ENCODE measurements at regions not wholly inside any gene's neighbourhood (a gene's known extent, or its start where the extent isn't known, plus 50 kb on each side); places are given as distances from the start of the nearest gene placed in this dataset.
A peak's percentile ranks its signal among the peaks of the same experiment; 100 is the strongest.
"Not testable (repeated sequence)": the region's sequence is repeated elsewhere in the genome, so short reads cannot be mapped to it uniquely, and the experiment has no call there.

DNA sequence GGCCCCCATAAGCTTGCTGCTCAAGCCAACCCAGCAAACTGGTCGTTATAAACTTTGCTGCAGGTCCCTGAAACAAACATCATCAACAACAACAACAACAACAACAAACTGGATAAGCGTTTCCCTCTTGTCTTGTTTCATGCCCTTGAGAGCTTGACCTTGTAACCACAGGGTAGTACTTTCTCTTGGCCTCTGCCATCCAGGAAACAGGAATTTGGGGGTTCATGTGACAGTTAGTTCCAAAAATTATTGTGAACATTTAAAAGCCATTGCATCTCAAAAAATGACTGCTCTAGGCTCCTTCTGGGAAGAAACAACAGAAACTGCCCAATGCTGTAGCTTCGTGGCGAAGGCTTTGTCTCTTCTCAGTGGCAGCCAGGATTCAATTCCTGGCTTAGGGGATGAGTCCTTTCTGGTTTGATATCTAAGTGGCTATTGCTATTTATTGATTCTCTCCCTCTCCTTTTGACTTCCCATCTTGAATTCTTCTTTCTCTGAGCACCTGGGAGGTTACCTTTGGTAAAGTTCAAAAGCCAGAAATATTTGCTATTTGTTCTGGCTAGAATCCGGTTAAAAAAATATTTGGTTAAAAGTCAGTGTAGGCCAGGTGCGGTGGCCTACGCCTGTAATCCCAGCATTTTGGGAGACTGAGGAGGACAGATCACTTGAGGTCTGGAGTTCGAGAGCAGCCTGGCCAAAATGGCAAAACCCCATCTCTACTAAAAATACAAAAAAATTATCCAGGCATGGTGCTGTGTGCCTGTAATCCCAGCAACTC is 52.0 kb upstream of the CPM start:
- H3K4me1 ChIP-seq, result peaks cover 9% of the 10 kb centered on the region; the same call in 1 of the 2 replicates
- peak overlapping the region; percentile 12; the same call in 1 of the 2 replicates for H3K4me2 ChIP-seq
- H3K27me3 ChIP-seq, result no peaks in the 10 kb centered on the region
- H4K20me1 ChIP-seq, result no peaks in the 10 kb centered on the region
- H3K9me3 ChIP-seq, result peaks cover 47% of the 10 kb centered on the region
- H3K4me3 ChIP-seq, result no peak overlapping the region
- no peak overlapping the region for H3K9ac ChIP-seq
- no peak for TF ChIP-seq Cebpa-rat (IDR thresholded peaks at IDR 0.05)
- H3K36me3 ChIP-seq, result no peaks in the 10 kb centered on the region
- H3K27ac ChIP-seq, result no peak overlapping the region

DNA sequence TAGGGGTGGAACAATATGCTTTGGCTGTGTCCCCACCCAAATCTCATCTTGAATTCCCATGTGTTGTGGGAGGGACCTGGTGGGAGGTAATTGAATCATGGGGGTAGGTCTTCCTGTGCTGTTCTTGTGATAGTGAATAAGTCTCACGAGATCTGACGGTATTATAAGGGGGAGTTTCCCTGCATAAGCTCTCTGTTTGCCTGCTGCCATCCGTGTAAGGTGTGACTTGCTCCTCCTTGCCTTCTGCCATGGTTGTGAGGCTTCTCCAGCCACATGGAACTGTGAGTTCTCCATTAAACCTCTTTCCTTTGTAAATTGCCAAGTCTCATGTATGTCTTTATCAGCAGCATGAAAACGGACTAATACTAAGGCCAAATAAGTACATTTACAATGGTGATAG is 64.6 kb upstream of the CPM start:
- H3K9ac ChIP-seq, H3K27ac ChIP-seq, H3K4me3 ChIP-seq, H3K36me3 ChIP-seq, H3K27me3 ChIP-seq, H4K20me1 ChIP-seq, H3K4me2 ChIP-seq, H3K4me1 ChIP-seq: not testable (repeated sequence)
- H3K9me3 ChIP-seq, result peaks cover 29% of the 10 kb centered on the region

DNA sequence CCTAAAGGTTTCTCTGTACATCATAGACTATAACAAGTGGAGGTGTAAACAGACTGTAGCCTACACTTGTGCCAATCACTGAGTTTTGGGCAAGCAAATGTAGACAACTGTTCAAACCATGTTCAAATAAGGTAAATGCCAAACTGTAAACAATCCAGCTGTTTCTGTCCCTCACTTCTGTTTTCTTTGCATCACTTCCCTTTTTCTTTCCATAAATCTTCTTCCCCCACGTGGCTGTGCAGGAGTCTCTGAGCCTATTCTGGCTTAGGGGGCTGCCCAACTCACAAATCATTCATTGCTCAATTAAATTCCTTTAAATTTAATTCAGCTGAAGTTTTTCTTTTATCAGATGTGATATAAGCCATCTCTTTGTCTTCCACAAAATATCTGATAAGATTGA is 65.1 kb upstream of the CPM start:
- no peak overlapping the region for H3K4me2 ChIP-seq
- no peak for TF ChIP-seq Cebpa-rat (IDR thresholded peaks at IDR 0.05)
- H3K36me3 ChIP-seq, result no peaks in the 10 kb centered on the region
- no peaks in the 10 kb centered on the region for H3K27me3 ChIP-seq
- H4K20me1 ChIP-seq, result no peaks in the 10 kb centered on the region
- no peak overlapping the region for H3K27ac ChIP-seq
- H3K9ac ChIP-seq, result no peak overlapping the region
- no peak overlapping the region for H3K4me3 ChIP-seq
- no peaks in the 10 kb centered on the region for H3K4me1 ChIP-seq
- peaks cover 29% of the 10 kb centered on the region for H3K9me3 ChIP-seq

DNA sequence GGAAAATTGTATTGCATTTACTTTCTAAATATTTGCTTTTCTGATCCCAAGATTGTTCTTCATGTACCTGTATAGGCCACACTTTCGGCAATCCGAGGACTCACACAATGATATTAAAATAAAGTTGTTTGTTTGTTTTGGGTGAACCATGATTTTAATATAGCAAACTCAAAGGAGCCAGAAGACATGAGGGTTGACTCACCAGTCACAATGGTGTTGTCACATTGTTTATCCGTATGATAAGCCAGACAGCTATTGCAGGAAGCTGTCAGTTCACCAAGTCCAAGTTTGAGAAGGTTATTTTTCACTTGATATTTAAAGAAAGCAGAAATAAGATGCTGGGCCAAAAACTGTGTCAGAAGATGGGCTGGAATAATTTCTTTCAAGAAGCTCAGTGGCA is 67.1 kb upstream of the CPM start:
- no peaks in the 10 kb centered on the region for H3K4me1 ChIP-seq
- no peak overlapping the region for H3K9ac ChIP-seq
- H3K4me2 ChIP-seq, result no peak overlapping the region

DNA sequence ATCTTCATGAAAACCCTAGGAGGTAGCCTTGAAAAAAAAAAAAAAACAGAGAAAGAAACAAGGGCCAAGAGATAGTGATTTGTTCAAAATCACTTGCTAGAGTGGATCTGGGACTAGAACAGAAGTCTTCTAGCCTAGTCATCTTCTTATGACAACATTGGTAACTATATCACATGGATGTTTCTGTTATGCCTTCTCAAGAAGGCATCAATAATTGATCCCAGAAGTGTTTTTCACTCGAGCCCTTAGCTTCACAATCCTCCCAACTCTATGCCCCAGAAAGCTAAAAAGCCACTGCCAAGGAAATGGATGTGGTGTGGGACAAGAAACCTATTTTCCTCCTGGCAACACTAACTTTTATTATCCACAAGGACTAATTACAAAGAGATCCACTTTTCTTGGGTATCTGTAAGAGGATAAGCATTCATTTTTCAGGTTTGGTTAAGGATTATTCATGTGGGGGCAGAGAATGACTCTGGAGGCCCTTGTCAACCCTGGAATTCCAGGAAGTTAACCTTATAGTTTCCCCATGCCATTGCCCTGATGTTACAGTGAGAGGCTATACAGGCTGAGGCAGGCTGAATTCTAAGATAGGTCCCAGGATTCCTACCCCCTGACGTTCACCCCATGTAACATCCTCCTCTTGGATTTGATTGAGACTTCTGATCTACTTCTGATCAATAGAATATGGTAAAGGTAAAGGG is 67.7 kb upstream of the CPM start:
- H4K20me1 ChIP-seq, result no peaks in the 10 kb centered on the region
- no peak for TF ChIP-seq Cebpa-rat (IDR thresholded peaks at IDR 0.05)
- H3K36me3 ChIP-seq, result no peaks in the 10 kb centered on the region
- H3K4me1 ChIP-seq, result no peaks in the 10 kb centered on the region
- H3K9me3 ChIP-seq, result peaks cover 29% of the 10 kb centered on the region
- H3K27me3 ChIP-seq, result no peaks in the 10 kb centered on the region
- no peak overlapping the region for H3K9ac ChIP-seq
- H3K27ac ChIP-seq, result no peak overlapping the region
- H3K4me2 ChIP-seq, result no peak overlapping the region
- H3K4me3 ChIP-seq, result no peak overlapping the region

More for the DNA sequence above, 67.1 kb upstream of the CPM start:
- no peak overlapping the region for H3K4me3 ChIP-seq
- no peaks in the 10 kb centered on the region for H3K27me3 ChIP-seq
- TF ChIP-seq Cebpa-rat (IDR thresholded peaks at IDR 0.05), result no peak
- H4K20me1 ChIP-seq, result no peaks in the 10 kb centered on the region
- no peak overlapping the region for H3K27ac ChIP-seq
- H3K9me3 ChIP-seq, result peaks cover 29% of the 10 kb centered on the region
- H3K36me3 ChIP-seq, result no peaks in the 10 kb centered on the region

DNA sequence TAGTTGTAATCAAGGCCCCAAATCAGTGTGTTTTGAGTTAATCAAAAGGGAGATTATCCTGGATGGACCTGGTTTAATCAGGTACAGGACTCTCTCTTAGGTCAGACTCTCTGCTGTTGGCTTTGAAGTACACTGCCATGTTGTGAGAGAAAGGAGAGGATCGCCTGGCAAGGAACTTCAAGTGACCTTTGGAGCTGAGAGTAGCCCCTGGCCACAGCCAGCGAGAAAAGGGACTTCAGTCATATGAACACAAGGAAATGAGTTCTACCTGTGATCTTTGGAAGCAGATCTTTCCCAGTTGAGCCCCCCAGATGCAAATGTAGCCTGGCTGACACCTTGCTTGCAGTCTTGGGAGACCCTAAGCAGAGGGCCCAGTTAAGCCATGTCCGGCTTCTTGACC is 68.3 kb upstream of the CPM start:
- Histone ChIP-seq H3K9me3 (peaks cover 29% of the 10 kb centered on the region), H3K4me1 (no peaks in the 10 kb centered on the region), H3K27me3 (no peaks in the 10 kb centered on the region), H3K9ac (no peak overlapping the region), H3K4me3 (no peak overlapping the region), H3K27ac (no peak overlapping the region), H3K36me3 (no peaks in the 10 kb centered on the region), H4K20me1 (no peaks in the 10 kb centered on the region), H3K4me2 (no peak overlapping the region)
- TF ChIP-seq Cebpa-rat (IDR thresholded peaks at IDR 0.05), result no peak

DNA sequence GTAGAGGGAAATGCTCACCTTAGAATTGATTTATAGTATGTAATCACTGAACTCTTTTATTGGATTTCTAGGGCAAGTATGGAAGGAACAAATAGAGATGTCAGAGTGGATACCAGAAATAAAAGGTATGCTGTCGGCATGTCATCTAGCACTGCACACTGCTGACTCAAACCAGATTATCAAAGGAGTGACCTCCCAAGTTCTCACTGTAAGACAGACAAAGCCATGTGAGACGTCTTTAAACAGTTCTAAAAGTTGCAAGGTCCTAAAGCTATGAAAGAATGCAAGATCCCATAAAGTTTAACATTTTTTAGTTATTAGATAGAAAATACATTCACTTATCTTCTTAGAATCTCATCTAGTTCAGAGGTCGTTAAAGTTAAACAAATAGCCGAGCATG is 70.0 kb upstream of the CPM start:
- peaks cover 13% of the 10 kb centered on the region for H3K4me1 ChIP-seq
- no peak overlapping the region for H3K4me2 ChIP-seq
- no peak overlapping the region for H3K27ac ChIP-seq
- H3K9ac ChIP-seq, result no peak overlapping the region
- no peak for TF ChIP-seq Cebpa-rat (IDR thresholded peaks at IDR 0.05)
- no peaks in the 10 kb centered on the region for H3K27me3 ChIP-seq
- H3K36me3 ChIP-seq, result no peaks in the 10 kb centered on the region
- no peak overlapping the region for H3K4me3 ChIP-seq
- H3K9me3 ChIP-seq, result peaks cover 17% of the 10 kb centered on the region
- H4K20me1 ChIP-seq, result no peaks in the 10 kb centered on the region

DNA sequence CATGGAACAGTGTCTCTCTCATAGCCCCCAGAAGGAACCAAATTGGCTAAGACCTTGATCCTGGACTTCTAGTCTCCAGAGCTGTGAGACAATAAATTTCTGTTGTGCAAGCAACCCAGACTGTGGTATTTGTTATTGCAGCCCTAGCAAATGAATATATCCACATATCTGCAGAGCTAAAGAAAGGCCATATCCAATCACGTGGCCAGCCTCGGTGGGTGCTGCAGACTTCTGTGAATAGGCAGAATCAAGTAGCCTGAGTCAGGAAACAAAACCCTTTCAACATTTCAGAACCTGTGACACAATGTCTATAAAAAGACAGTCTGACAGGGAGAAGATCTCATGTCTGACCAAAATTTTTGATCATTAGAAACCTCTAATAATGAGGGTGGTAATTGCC is 71.0 kb upstream of the CPM start:
- H3K27me3 ChIP-seq, result no peaks in the 10 kb centered on the region
- TF ChIP-seq Cebpa-rat (IDR thresholded peaks at IDR 0.05), result no peak
- no peak overlapping the region for H3K9ac ChIP-seq
- no peak overlapping the region for H3K4me3 ChIP-seq
- H4K20me1 ChIP-seq, result no peaks in the 10 kb centered on the region
- H3K27ac ChIP-seq, result no peak overlapping the region
- peaks cover 11% of the 10 kb centered on the region for H3K9me3 ChIP-seq
- peaks cover 13% of the 10 kb centered on the region for H3K4me1 ChIP-seq
- no peaks in the 10 kb centered on the region for H3K36me3 ChIP-seq
- H3K4me2 ChIP-seq, result no peak overlapping the region

DNA sequence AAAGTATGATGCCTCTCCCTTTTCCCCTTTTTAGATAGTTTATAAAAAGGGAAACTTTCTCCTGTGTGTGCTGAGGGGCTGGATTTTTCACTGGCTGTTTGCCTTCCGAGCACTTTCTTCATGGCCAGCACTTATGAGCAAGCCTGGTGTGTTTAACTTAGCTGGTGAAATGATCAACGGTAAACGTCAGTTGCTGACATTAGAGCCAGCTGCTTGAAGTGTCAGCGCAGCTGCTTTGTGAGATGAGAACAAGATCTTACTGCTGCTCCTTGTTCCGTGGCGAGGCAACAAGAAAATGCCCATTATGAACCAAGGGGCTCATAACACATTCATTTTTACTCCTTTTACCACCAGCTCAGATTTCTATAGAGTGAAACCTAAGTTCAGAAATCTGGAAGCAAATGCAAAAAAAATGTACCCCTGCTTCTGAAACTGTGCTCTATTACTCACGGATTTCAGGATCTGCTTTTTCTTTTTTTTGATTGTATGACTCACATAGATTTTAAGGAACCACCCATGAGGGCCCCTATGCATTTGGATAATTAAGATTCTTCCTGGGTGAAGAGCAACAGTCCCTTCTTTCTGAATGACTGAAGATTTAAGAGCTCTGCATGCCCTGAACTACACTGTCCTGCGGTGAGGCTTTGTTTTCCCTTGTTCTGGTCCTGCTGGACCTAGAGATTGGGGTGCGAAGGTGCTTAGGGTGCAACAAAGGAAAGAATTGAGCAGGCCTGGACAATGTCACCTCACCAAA is 74.3 kb upstream of the CPM start:
- no peak overlapping the region for H3K9ac ChIP-seq
- no peak for TF ChIP-seq Cebpa-rat (IDR thresholded peaks at IDR 0.05)
- H3K4me3 ChIP-seq, result no peak overlapping the region
- no peaks in the 10 kb centered on the region for H3K36me3 ChIP-seq
- H3K4me1 ChIP-seq, result peaks cover 13% of the 10 kb centered on the region
- peak overlapping the region; percentile 35; the same call in 1 of the 2 replicates for H3K4me2 ChIP-seq
- H3K27me3 ChIP-seq, result no peaks in the 10 kb centered on the region
- H3K9me3 ChIP-seq, result no peaks in the 10 kb centered on the region
- no peaks in the 10 kb centered on the region for H4K20me1 ChIP-seq
- H3K27ac ChIP-seq, result 0 out of 2 replicates have a peak overlapping the region, but pooled peaks have one; percentile 6

DNA sequence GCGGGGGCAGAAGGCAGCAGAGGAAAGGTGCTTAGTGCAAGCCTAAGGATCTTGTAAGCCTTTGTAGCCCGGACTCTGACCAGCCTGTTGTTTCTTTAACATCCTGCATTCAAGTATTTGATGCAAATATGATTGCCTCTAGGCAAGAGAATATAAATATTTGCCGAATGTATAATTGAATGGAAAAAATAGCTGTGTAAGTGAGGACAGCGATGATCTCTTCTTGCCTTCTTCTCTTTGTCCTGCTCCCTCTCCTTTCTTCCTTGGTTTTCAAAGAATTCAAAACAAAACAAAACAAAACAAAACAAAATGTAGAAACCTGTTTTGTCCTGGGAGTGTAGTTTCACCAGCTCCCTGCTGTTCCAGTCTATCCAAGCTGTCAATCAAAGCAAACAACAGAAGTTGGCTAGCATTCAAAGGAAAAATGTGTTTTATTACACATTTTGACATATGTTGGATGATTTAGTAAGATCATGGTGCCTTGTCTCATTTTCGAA is 74.9 kb upstream of the CPM start:
- Histone ChIP-seq H3K27ac (no peak overlapping the region), H4K20me1 (no peaks in the 10 kb centered on the region)

More for the DNA sequence above, 74.9 kb upstream of the CPM start:
- Histone ChIP-seq H3K4me3 (no peak overlapping the region), H3K9ac (no peak overlapping the region), H3K4me1 (peaks cover 13% of the 10 kb centered on the region), H3K9me3 (no peaks in the 10 kb centered on the region), H3K27me3 (no peaks in the 10 kb centered on the region), H3K36me3 (no peaks in the 10 kb centered on the region), H3K4me2 (peak overlapping the region; percentile 35; the same call in 1 of the 2 replicates)
- no peak for TF ChIP-seq Cebpa-rat (IDR thresholded peaks at IDR 0.05)

Data from BLaER1 (cell line).